SK-N-SH treated with all-trans-retinoic acid at 6 μM for 48 hours (cell line): ENCODE measurements at regions not wholly inside any gene's neighbourhood (a gene's known extent, or its start where the extent isn't known, plus 50 kb on each side); places are given as distances from the start of the nearest gene placed in this dataset.

Experiments
- ESRRG ChIP-seq: fragments of 250-450 bp; sonication (Bioruptor Pico); IDR thresholded peaks from 2 replicates; pipeline ENCODE4 v1.6.1; 2021; ENCODE audit warnings: mild to moderate bottlenecking
- PPARA ChIP-seq: fragments of 250-450 bp; sonication (Bioruptor Pico); IDR thresholded peaks from 2 replicates; pipeline ENCODE4 v1.5.0; 2020; ENCODE audit warnings: mild to moderate bottlenecking, borderline replicate concordance
- TCF4 ChIP-seq: fragments of 250-450 bp; sonication (Bioruptor Pico); IDR thresholded peaks from 2 replicates; pipeline ENCODE4 v1.8.0; 2021; ENCODE audit warnings: mild to moderate bottlenecking, moderate library complexity, borderline replicate concordance
- TOX ChIP-seq: fragments of 250-450 bp; sonication (Bioruptor Pico); IDR thresholded peaks from 2 replicates; pipeline ENCODE4 v1.8.0; 2021; ENCODE audit warnings: mild to moderate bottlenecking, moderate library complexity, borderline replicate concordance
- ZFP3 ChIP-seq: fragments of 250-450 bp; sonication (Bioruptor Pico); IDR thresholded peaks from 2 replicates; pipeline ENCODE4 v1.5.0; 2020; ENCODE audit warnings: mild to moderate bottlenecking, moderate library complexity
- ZFP30 ChIP-seq: fragments of 450-650 bp; formaldehyde crosslinking; IDR thresholded peaks from 2 replicates; pipeline ENCODE4 v1.5.0; 2022; ENCODE audit warnings: mild to moderate bottlenecking, moderate library complexity
- ZNF565 ChIP-seq: fragments of 450-650 bp; formaldehyde crosslinking; conservative IDR thresholded peaks from 2 replicates; pipeline ENCODE4 v1.5.0; 2020; ENCODE audit warnings: low read depth, mild to moderate bottlenecking, moderate library complexity
- ZNF70 ChIP-seq: fragments of 450-650 bp; formaldehyde crosslinking; IDR thresholded peaks from 2 replicates; pipeline ENCODE4 v1.5.0; 2020; ENCODE audit warnings: mild to moderate bottlenecking, moderate library complexity
- ZNF8 ChIP-seq: fragments of 450-650 bp; formaldehyde crosslinking; IDR thresholded peaks from 2 replicates; pipeline ENCODE4 v1.5.0; 2020; ENCODE audit warnings: mild to moderate bottlenecking, moderate library complexity
- TF ChIP-seq, protein P1 (sequence below): fragments of 250-450 bp; sonication (Bioruptor Pico); IDR thresholded peaks from 2 replicates; pipeline ENCODE4 v1.5.0; 2020; ENCODE audit warnings: mild to moderate bottlenecking, moderate library complexity
- TF ChIP-seq, protein P2 (sequence below): fragments of 250-450 bp; sonication (Bioruptor Pico); IDR thresholded peaks from 2 replicates; pipeline ENCODE4 v1.8.0; 2020; ENCODE audit warnings: mild to moderate bottlenecking, moderate library complexity, borderline replicate concordance
- TF ChIP-seq, protein P3 (sequence below): fragments of 250-450 bp; sonication (Bioruptor Pico); IDR thresholded peaks from 2 replicates; pipeline ENCODE4 v1.8.0; 2021; ENCODE audit warnings: low read depth, mild to moderate bottlenecking, moderate library complexity, borderline replicate concordance

DNA sequence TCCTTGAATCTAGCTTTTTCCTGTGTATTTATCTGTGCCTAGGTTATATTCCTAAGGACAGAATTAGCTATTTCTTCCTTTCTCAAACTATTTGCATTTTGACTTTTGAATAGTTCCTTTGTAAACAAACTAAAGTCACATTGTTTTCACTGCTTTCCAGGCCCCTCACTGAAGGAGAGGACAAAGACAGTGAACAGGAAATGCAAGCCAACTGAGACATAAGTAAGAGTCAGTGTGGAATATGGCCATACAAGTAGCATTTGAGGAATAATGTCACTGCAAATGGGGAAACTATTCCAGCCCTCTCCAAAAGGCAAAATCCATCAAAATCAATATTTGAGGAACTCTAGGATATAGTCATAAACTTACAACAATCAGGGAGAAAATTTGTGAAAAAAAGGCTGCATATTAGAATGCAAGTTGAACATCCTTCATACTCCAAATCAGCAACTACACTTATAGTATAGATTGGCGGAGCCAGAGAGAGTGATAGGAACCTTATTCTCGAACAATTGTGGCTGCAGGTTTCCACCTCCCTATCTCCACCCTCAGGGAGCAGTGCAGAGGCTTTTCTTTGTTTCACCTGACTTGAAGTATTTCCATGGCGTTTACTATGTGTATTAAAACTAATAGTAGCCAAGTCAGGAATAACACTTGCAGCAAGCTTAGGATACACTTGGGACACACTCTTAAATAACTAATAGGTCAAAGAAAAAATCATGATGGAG is 1110.4 kb upstream of the ADGRL3 start:
- TF ChIP-seq, protein P1, sequence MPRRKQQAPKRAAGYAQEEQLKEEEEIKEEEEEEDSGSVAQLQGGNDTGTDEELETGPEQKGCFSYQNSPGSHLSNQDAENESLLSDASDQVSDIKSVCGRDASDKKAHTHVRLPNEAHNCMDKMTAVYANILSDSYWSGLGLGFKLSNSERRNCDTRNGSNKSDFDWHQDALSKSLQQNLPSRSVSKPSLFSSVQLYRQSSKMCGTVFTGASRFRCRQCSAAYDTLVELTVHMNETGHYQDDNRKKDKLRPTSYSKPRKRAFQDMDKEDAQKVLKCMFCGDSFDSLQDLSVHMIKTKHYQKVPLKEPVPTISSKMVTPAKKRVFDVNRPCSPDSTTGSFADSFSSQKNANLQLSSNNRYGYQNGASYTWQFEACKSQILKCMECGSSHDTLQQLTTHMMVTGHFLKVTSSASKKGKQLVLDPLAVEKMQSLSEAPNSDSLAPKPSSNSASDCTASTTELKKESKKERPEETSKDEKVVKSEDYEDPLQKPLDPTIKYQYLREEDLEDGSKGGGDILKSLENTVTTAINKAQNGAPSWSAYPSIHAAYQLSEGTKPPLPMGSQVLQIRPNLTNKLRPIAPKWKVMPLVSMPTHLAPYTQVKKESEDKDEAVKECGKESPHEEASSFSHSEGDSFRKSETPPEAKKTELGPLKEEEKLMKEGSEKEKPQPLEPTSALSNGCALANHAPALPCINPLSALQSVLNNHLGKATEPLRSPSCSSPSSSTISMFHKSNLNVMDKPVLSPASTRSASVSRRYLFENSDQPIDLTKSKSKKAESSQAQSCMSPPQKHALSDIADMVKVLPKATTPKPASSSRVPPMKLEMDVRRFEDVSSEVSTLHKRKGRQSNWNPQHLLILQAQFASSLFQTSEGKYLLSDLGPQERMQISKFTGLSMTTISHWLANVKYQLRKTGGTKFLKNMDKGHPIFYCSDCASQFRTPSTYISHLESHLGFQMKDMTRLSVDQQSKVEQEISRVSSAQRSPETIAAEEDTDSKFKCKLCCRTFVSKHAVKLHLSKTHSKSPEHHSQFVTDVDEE, result no peak
- TF ChIP-seq TCF4 (CRISPR knock-in tag), result no peak
- TF ChIP-seq ZNF70 (CRISPR knock-in tag), result no peak
- TF ChIP-seq TOX (CRISPR knock-in tag), result no peak
- TF ChIP-seq ESRRG (CRISPR knock-in tag), result no peak
- TF ChIP-seq, protein P2, sequence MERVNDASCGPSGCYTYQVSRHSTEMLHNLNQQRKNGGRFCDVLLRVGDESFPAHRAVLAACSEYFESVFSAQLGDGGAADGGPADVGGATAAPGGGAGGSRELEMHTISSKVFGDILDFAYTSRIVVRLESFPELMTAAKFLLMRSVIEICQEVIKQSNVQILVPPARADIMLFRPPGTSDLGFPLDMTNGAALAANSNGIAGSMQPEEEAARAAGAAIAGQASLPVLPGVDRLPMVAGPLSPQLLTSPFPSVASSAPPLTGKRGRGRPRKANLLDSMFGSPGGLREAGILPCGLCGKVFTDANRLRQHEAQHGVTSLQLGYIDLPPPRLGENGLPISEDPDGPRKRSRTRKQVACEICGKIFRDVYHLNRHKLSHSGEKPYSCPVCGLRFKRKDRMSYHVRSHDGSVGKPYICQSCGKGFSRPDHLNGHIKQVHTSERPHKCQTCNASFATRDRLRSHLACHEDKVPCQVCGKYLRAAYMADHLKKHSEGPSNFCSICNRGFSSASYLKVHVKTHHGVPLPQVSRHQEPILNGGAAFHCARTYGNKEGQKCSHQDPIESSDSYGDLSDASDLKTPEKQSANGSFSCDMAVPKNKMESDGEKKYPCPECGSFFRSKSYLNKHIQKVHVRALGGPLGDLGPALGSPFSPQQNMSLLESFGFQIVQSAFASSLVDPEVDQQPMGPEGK (CRISPR knock-in tag), result no peak
- TF ChIP-seq ZNF565 (CRISPR knock-in tag), result no peak
- no peak for TF ChIP-seq PPARA (CRISPR knock-in tag)
- no peak for TF ChIP-seq ZNF8 (CRISPR knock-in tag)
- TF ChIP-seq, protein P3, sequence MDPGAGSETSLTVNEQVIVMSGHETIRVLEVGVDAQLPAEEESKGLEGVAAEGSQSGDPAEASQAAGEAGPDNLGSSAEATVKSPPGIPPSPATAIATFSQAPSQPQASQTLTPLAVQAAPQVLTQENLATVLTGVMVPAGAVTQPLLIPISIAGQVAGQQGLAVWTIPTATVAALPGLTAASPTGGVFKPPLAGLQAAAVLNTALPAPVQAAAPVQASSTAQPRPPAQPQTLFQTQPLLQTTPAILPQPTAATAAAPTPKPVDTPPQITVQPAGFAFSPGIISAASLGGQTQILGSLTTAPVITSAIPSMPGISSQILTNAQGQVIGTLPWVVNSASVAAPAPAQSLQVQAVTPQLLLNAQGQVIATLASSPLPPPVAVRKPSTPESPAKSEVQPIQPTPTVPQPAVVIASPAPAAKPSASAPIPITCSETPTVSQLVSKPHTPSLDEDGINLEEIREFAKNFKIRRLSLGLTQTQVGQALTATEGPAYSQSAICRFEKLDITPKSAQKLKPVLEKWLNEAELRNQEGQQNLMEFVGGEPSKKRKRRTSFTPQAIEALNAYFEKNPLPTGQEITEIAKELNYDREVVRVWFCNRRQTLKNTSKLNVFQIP (CRISPR knock-in tag), result no peak
- no peak for TF ChIP-seq ZFP30 (CRISPR knock-in tag)
- no peak for TF ChIP-seq ZFP3 (CRISPR knock-in tag)
